GM21390 (cell line): ENCODE measurements at regions not wholly inside any gene's neighbourhood (a gene's known extent, or its start where the extent isn't known, plus 50 kb on each side); places are given as distances from the start of the nearest gene placed in this dataset.
A peak's percentile ranks its signal among the peaks of the same experiment; 100 is the strongest.

Source experiments
- ATAC-seq: cut with Tn5 transposase; IDR thresholded peaks from one replicate; pipeline ENCODE4 v1.9.1; 2021; ENCODE audit not compliant: unreplicated experiment

GRCh38 chr13:26989957-26990713 lies 181.5 kb downstream of the USP12 start:
- no peak for ATAC-seq

- ATAC-seq, result no peak
These were observed 182.2 kb downstream of the USP12 start for GRCh38 chr13:26989261-26989956.

GRCh38 chr13:26988059-26988769 lies 183.4 kb downstream of the USP12 start:
- ATAC-seq, result no peak

GRCh38 chr13:26987486-26988013 lies 184.1 kb downstream of the USP12 start:
- no peak for ATAC-seq

- peak; percentile 66 for ATAC-seq
These were observed 186.2 kb downstream of the USP12 start for GRCh38 chr13:26985285-26985878.

GRCh38 chr13:26984337-26984736 lies 187.3 kb downstream of the USP12 start:
- ATAC-seq, result no peak

GRCh38 chr13:26983543-26984320 lies 187.9 kb downstream of the USP12 start:
- no peak for ATAC-seq

GRCh38 chr13:26980099-26981031 lies 191.2 kb downstream of the USP12 start:
- no peak for ATAC-seq

- ATAC-seq, result no peak
These were observed 192.3 kb downstream of the USP12 start for GRCh38 chr13:26979334-26979733.

GRCh38 chr13:26978081-26978860 lies 193.3 kb downstream of the USP12 start:
- ATAC-seq, result no peak

GRCh38 chr13:26977541-26977940 lies 194.1 kb downstream of the USP12 start:
- no peak for ATAC-seq

- ATAC-seq, result no peak
These were observed 195.3 kb downstream of the USP12 start for GRCh38 chr13:26976313-26976712.

- ATAC-seq, result no peak
These were observed 197.7 kb downstream of the USP12 start for GRCh38 chr13:26973946-26974345.

- no peak for ATAC-seq
These were observed 198.3 kb downstream of the USP12 start for GRCh38 chr13:26973295-26973694.

GRCh38 chr13:26971990-26972887 lies 199.4 kb downstream of the USP12 start:
- no peak for ATAC-seq

GRCh38 chr13:26968431-26969341 lies 202.9 kb downstream of the USP12 start:
- ATAC-seq, result no peak
